Natural killer cell treated with Interleukin-12 subunit alpha and Interleukin-12 subunit beta and Interleukin-15 and Interleukin-18, amount 100 ng/mL, for 72 hours (primary cell): ENCODE measurements at regions not wholly inside any gene's neighbourhood (a gene's known extent, or its start where the extent isn't known, plus 50 kb on each side); places are given as distances from the start of the nearest gene placed in this dataset.
"Not testable (repeated sequence)": the region's sequence is repeated elsewhere in the genome, so short reads cannot be mapped to it uniquely, and the experiment has no call there.

Experiments used
- ATAC-seq, 2 donors: fragments of 150-1000 bp; cut with Tn5 transposase in 1 of 2; sonication (Bioruptor Pico), chemical (Tn5 transposase) in 1 of 2; 2 replicates each; pipeline ENCODE4 v1.10.0; 2021
- DNase-seq: peaks from one replicate; pipeline ENCODE4 v3.0.0; 2022; ENCODE audit warnings: low spot score
- H3K27ac Mint-ChIP-seq, 2 donors: 1 replicate in 1 of 2; 2 replicates in 1 of 2; pipeline ENCODE4 v1.8.0; 2022; ENCODE audit warnings: mixed read lengths in 2 of 2, mild to moderate bottlenecking in 1 of 2, moderate library complexity in 1 of 2
- H3K27me3 Mint-ChIP-seq, 2 donors: 1 replicate in 1 of 2; 2 replicates in 1 of 2; pipeline ENCODE4 v1.8.0; 2022; ENCODE audit warnings: mixed read lengths in 2 of 2
- H3K36me3 Mint-ChIP-seq: one replicate; pipeline ENCODE4 v1.8.0; 2022; ENCODE audit warnings: mixed read lengths
- H3K4me1 Mint-ChIP-seq, 2 donors: 1 replicate in 1 of 2; 2 replicates in 1 of 2; pipeline ENCODE4 v1.8.0; 2022; ENCODE audit warnings: low read depth in 2 of 2, mixed read lengths in 2 of 2, mild to moderate bottlenecking in 1 of 2
- H3K4me3 Mint-ChIP-seq: one replicate; pipeline ENCODE4 v1.8.0; 2022; ENCODE audit warnings: mixed read lengths
- H3K9me3 Mint-ChIP-seq: 2 replicates; pipeline ENCODE4 v1.8.0; 2022; ENCODE audit warnings: mixed read lengths

DNA sequence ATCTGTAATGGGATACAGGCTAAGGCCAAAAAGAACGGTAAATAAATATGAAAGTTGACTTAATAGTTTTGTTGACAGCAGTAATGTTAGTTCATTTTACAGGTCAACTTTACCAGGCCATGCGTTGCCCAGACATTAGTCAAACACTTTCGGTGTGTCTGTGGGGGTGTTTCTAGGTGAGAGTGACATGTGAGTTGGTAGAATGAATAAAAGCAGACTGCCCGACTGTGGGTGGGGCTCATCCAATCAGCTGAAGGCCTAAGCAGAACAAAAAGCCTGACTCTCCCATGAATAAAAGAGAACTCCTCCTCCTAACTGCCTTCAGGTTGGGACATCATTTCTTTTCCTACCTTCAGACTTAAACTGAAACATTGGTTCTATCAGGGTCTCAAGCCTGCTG, 132.3 kb downstream of the MTPAP start:
- Mint-ChIP-seq H3K36me3 (no peaks in the 10 kb centered on the region), H3K27me3 (peaks cover 20 to 33% of the 10 kb centered on the region in 2 donors), H3K27ac (no peak overlapping the region), H3K4me3 (no peak overlapping the region), H3K9me3 (no peaks in the 10 kb centered on the region), H3K4me1 (peaks cover 2 to 12% of the 10 kb centered on the region in 2 donors)
- DNase-seq = no peak
- ATAC-seq = no peak

DNA sequence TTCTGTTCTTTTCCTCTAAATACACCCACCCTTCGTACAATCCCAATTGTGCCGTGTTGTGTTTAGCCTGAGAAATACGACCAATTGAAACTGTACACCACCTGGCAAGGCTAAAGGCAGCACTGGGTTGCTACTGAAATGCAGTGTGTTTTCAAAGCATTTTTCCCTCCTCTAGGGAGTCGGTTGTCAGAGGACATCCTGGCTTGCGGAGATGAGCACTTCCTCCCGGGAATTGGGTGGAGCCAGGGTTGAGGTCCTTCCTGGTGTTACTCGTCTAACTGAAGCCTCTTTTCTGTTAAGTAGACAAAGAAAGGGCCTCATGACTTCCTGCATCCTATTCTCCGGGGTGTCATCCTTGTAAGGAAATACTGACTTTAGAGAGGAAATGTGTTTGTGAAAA, 133.5 kb downstream of the MTPAP start:
- no peaks in the 10 kb centered on the region for H3K36me3 Mint-ChIP-seq
- no peaks in the 10 kb centered on the region for H3K9me3 Mint-ChIP-seq
- DNase-seq (no peak), ATAC-seq (no peak)
- H3K4me3 Mint-ChIP-seq = no peak overlapping the region
- peaks cover 2 to 12% of the 10 kb centered on the region in 2 donors for H3K4me1 Mint-ChIP-seq
- peaks cover 21% of the 10 kb centered on the region in 2 donors for H3K27me3 Mint-ChIP-seq
- H3K27ac Mint-ChIP-seq = no peak overlapping the region

DNA sequence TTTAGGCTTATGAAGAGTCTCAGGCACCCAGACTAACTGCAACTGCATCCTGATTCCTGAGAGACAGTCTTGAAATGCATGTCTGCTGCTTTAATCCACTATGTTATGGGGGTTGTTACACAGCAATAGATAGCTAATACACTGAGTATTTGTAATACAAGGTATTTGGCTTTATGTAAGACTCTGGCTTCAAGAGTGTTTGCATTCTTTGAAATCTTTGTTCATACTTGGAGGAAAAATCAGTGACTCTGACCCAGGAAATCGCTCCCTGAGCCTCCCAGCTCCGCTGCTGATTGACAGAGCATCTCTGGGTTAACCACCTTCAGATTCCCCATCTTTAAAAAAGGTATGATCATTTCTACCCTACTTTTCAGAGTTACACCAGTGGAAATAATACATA, 133.9 kb downstream of the MTPAP start:
- Mint-ChIP-seq H3K4me1 (peaks cover 2 to 8% of the 10 kb centered on the region in 2 donors), H3K9me3 (no peaks in the 10 kb centered on the region), H3K36me3 (no peaks in the 10 kb centered on the region), H3K4me3 (no peak overlapping the region), H3K27ac (no peak overlapping the region), H3K27me3 (peaks cover 17 to 20% of the 10 kb centered on the region in 2 donors)
- no peak for ATAC-seq
- no peak for DNase-seq

DNA sequence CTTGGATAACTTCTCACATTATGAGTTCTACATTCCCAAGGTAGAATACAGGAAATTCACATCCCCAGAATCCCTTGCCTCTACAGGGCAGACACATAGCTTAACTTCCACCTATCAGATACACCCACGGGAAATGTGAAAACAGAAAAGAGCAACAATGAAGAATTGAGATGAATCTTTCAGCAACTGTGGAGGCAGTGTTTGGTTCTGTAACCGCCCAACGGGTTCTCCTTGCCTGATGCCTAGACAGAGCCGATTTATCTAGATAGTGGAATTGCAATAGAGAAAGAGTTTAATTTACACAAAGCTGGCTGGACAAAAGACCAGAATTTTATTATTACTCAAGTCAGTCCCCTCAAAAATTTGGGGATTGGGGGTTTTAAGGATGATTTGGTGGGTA, 138.8 kb downstream of the MTPAP start:
- ATAC-seq (no peak), DNase-seq (no peak)
- no peak overlapping the region for H3K4me3 Mint-ChIP-seq
- H3K9me3 Mint-ChIP-seq = no peaks in the 10 kb centered on the region
- H3K27ac Mint-ChIP-seq = no peak overlapping the region
- peaks cover 7 to 8% of the 10 kb centered on the region in 2 donors for H3K27me3 Mint-ChIP-seq
- peaks cover 0 to 5% of the 10 kb centered on the region in 2 donors for H3K4me1 Mint-ChIP-seq
- H3K36me3 Mint-ChIP-seq = no peaks in the 10 kb centered on the region

DNA sequence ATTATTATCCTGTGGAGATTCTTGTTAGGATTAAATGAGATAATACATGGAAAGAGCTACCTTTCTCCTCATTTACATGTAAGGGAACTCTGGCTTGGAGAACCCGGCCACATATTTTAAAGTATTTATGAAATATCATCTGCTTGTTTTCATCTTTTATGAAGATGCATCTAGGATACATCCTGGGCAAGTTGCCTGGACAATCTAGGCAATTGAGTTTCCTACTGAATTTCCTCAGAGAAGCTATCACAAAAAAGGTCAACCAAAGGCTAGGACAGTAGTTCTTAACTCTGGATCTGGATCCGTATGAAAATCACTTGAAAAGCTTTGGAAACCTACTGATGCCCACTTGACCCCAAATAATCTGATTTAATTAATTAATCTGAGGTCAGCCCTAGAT, 140.7 kb downstream of the MTPAP start:
- Mint-ChIP-seq H3K27me3 (peaks cover 6 to 7% of the 10 kb centered on the region in 2 donors), H3K9me3 (peaks cover 4% of the 10 kb centered on the region), H3K36me3 (peaks cover 5% of the 10 kb centered on the region), H3K4me3 (no peak overlapping the region), H3K27ac (no peak overlapping the region), H3K4me1 (peaks cover 0 to 5% of the 10 kb centered on the region in 2 donors)
- DNase-seq = no peak
- ATAC-seq = no peak

DNA sequence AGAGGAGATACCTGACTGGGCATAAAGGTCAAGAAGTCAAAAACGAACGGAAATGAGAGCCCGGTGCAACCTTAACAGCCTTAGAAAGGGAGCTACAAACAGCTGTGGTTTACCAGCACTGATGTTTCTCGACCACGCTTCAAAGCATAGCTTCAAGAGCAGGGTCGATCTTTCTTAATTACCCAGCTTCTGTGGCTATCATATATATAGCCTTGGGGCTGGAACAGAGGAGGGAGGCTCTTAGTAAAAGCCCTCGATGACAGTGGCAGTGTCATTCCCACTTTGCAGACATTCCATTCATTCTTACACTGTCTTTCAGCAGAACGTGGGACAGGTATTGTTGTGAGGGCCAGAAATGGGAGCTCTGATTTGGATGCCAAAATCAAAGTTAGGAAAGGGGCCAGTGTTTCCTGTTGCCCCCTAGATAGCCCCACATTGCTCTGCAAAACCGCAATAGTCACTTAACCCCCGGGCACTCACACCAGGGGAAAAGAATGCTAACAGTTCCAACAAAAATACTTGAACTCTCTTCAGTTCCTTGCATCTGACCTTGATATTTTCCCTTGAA, 141.5 kb downstream of the MTPAP start:
- no peak overlapping the region for H3K27ac Mint-ChIP-seq
- DNase-seq = no peak
- H3K4me3 Mint-ChIP-seq = no peak overlapping the region
- H3K4me1 Mint-ChIP-seq = peaks cover 0 to 5% of the 10 kb centered on the region in 2 donors
- H3K36me3 Mint-ChIP-seq = peaks cover 5% of the 10 kb centered on the region
- no peak for ATAC-seq
- H3K9me3 Mint-ChIP-seq = peaks cover 4% of the 10 kb centered on the region
- H3K27me3 Mint-ChIP-seq = peaks cover 6 to 7% of the 10 kb centered on the region in 2 donors

DNA sequence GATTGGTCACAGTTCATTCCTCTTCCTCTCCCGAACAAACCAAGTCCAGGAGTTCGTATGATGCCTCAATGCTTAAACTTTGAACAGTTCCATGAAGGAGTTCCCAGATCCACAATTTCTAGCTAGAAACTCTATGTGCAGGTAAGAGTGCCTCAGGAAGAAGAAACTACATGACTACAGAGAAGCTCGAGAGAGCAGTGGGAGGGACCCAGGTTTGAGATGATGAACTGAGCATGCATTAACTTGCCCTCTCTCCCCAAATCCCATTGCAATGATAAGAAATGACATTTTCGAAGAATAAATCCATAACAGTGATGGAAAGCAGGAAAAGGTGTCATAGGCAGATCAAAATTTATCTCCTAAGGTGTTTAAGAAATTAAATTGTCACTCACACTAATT, 140.6 kb upstream of the JCAD start:
- DNase-seq (no peak), ATAC-seq (no peak)
- Mint-ChIP-seq H3K4me3 (no peak overlapping the region), H3K36me3 (peaks cover 5% of the 10 kb centered on the region), H3K27ac (no peak overlapping the region), H3K27me3 (peaks cover 18 to 32% of the 10 kb centered on the region in 2 donors), H3K4me1 (no peaks in the 10 kb centered on the region), H3K9me3 (peaks cover 4% of the 10 kb centered on the region)

DNA sequence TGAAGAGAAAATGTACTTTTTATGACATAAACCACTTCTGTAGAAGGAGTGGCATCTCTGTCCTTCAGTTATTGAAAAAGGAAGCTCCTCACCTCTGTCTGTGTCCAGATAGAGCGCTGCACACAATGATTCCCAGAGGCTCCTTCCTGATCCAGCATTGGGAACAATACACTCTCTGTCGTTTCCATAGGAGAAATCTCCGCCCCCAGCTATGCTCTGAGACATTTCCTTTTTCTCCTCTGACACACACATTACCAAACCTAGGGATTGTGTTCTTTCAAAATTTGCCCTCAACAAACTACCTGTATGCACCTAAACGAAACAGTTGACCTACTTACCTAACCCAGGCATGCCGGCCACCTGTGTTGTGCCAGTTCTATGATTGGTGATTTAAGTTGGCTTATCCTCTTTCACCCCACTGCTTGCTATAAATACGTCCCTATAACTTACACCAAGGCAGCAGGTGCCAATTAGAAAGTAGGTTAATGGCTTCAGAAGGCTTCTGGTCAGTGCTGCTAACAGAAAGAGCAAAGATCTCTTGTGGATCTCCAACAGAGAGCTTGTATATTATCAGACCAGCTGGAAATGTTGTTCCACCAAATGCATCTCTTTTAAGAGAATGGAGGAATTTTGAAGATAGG, 140.1 kb upstream of the JCAD start:
- Mint-ChIP-seq H3K9me3 (peaks cover 5% of the 10 kb centered on the region), H3K27me3 (peaks cover 20 to 32% of the 10 kb centered on the region in 2 donors), H3K36me3 (peaks cover 5% of the 10 kb centered on the region), H3K4me1 (no peaks in the 10 kb centered on the region), H3K4me3 (no peak overlapping the region), H3K27ac (no peak overlapping the region)
- ATAC-seq (no peak), DNase-seq (no peak)

DNA sequence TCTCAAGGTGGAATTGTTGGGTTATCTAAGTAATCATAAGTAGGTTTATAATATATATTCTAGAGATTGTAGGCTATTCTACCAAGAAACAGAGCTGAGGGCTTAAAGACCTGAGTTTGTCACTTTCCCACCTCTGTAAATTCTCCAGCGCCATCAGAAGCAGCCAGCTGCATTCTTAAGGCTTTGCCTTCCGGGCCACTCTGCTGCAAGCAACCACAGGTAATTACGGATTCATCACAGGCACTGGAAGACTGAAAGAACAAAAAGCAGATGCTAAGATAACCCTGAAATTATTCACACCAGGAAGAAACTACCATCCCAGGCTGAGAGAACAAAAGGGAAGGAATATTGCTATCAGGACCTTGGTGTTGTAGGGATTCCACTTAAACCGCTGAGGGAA, 137.8 kb upstream of the JCAD start:
- H3K27ac Mint-ChIP-seq = no peak overlapping the region
- DNase-seq (no peak), ATAC-seq (no peak)
- H3K27me3 Mint-ChIP-seq = peaks cover 22 to 32% of the 10 kb centered on the region in 2 donors
- H3K4me3 Mint-ChIP-seq = no peak overlapping the region
- H3K4me1 Mint-ChIP-seq = peaks cover 13 to 14% of the 10 kb centered on the region in 2 donors
- peaks cover 3% of the 10 kb centered on the region for H3K9me3 Mint-ChIP-seq
- H3K36me3 Mint-ChIP-seq = no peaks in the 10 kb centered on the region

DNA sequence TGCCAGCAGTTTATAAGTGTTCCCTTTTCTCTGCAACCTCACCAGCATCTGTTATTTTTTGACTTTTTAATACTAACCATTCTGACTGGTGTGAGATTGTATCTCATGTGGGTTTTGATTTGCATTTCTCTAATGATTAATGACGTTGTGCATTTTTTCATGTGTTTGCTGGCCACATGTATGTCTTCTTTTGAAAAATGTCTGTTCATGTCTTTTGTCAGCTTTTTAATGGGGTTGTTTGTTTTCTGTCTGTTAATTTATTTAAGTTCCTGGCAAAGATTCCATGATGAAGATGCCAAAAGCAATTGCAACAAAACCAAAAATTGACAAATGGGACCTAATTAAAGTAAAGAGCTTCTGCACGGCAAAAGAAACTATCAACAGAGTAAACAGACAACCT, 137.2 kb upstream of the JCAD start:
- H3K4me1 Mint-ChIP-seq = peaks cover 13 to 14% of the 10 kb centered on the region in 2 donors
- H3K36me3 Mint-ChIP-seq, DNase-seq, H3K9me3 Mint-ChIP-seq, ATAC-seq, H3K4me3 Mint-ChIP-seq, H3K27ac Mint-ChIP-seq: not testable (repeated sequence)
- H3K27me3 Mint-ChIP-seq = peaks cover 22 to 29% of the 10 kb centered on the region in 2 donors

DNA sequence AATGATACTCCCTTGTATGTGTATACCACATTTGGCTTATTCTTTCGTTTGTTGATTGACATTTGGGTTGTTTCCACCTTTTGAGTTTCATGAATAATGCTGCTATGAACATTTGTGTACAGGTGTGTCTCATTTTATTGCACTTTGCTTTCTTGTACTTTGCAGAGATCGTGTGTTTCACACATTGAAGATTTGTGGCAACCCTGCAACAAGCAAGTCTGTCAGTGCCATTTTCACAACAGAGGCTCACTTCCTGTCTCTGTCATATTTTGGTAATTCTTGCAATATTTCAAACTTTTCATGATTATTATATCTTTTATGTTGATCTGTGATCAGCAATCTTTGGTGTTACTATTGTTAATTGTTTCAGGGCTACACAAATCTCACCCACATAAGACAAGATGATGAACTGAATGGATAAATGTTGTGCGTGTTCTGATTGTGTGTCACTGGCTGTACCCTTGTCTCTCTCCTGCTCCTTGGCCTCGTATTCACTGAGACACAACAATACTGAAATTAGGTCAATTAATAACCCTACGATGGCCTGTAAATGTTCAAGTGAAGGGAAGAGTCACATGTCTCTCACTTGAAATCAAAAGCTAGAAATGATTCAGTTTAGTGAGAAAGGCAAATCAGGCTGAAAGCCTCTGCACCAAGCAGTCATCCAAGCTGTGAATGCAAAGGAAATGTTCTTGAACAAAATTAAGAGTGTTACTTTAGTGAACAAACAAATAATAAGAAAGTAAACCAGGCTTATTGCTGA, 133.6 kb upstream of the JCAD start:
- Mint-ChIP-seq H3K27me3 (peaks cover 1 to 15% of the 10 kb centered on the region in 2 donors), H3K36me3 (no peaks in the 10 kb centered on the region), H3K4me1 (peaks cover 13 to 14% of the 10 kb centered on the region in 2 donors), H3K27ac (peak overlapping the region in 1 of 2 donors; percentile 33), H3K9me3 (peaks cover 3% of the 10 kb centered on the region), H3K4me3 (peak overlapping the region; percentile 65)
- ATAC-seq = peak in 1 of 2 donors; percentile 38
- DNase-seq = no peak

DNA sequence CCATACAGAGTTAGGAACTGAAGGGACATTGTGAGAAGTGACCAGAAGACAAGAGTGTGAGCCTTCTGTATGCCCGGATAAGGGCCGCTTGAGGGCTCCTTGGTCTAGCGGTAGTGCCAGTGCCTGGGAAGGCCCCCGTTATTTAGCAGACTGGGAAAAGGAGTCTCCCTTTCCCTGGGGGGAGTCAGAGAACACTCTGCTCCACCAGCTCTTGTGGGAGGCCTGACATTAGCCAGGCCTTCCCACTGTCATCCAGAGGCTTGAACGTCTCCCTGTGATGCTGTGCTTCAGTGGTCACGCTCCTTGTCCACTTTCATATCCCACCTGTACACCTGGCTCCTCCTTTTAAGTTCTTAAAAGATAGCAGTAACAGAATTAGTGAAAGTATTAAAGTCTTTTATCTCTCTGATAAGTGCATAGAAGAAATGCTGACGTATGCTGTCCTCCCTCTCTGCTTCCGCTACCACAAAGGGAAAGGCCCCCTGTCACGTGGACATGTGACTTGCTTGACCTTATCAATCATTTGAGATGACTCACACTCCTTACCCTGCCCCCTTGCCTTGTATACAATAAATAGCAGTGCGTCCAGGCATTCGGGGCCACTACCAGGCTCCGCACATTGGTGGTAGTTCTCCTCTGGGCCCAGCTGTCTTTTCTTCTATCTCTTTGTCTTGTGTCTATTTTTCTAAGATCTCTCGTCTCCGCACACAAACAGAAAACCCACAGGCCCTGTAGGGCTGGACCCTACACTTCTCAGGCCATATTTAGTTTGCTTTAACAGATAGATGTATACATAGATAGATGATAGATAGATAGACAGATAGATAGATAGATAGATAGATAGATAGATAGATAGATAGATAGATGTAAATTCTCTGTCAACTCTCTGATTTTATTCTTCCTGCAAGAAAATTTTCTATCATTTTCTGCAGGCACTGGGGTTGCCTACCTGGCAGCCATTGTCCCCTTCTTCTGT, 131.5 kb upstream of the JCAD start:
- Mint-ChIP-seq H3K4me3 (no peak overlapping the region), H3K9me3 (peaks cover 3% of the 10 kb centered on the region), H3K4me1 (peaks cover 14 to 17% of the 10 kb centered on the region in 2 donors), H3K27me3 (peaks cover 0 to 10% of the 10 kb centered on the region in 2 donors), H3K27ac (no peak overlapping the region), H3K36me3 (no peaks in the 10 kb centered on the region)
- ATAC-seq (no peak), DNase-seq (no peak)

DNA sequence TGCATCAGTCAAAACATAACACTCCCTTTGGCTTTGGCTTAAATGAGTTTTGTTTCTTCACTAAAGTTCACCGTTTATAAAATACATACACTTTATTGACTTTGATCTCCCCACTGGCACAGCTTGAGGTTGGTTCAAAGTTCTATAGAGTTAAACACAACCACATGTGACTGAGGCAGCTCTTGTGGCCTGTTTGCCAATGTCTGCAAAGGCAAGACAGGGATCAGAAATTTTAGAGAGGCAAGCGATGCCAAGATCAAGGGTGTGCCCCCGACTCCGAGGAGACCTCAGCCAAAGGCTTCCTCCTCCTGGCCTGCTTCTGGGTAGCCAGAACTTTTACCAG, 129.8 kb upstream of the JCAD start:
- peaks cover 14 to 17% of the 10 kb centered on the region in 2 donors for H3K4me1 Mint-ChIP-seq
- peaks cover 0 to 4% of the 10 kb centered on the region in 2 donors for H3K27me3 Mint-ChIP-seq
- H3K27ac Mint-ChIP-seq = no peak overlapping the region
- ATAC-seq (no peak), DNase-seq (no peak)
- no peaks in the 10 kb centered on the region for H3K9me3 Mint-ChIP-seq
- H3K4me3 Mint-ChIP-seq = no peak overlapping the region
- no peaks in the 10 kb centered on the region for H3K36me3 Mint-ChIP-seq
